ENCODE measurements at regions not wholly inside any gene's neighbourhood (a gene's known extent, or its start where the extent isn't known, plus 50 kb on each side); places are given as distances from the start of the nearest gene placed in this dataset.
A peak's percentile ranks its signal among the peaks of the same experiment; 100 is the strongest.

DNA sequence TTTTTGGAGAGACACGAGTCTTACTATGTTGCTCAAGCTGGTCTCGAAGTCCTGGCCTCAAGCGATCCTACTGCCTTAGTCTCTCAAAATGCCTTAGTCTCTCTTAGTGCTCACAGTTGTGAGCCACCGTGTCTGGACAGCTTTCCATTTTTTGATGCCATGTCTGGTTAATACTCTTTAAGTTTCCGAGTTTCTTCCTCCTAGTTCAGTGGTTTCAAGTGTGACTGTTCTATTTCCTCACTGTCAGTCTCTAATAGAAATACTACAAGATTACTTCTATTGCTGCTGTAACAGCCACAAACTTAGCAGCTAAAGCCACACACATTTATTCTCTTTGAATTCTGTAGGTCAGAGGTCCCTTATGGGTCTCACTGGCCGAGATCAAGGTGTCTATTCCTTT lies 125.1 kb upstream of the MGAT5 start:
- Histone ChIP-seq H3K27me3 (ENCODE audit: control insufficient read depth, insufficient read depth, low read length) (no peaks in the 10 kb centered on the region), H3K27ac (ENCODE audit: insufficient read depth, low read length) (no peak overlapping the region), H3K9ac (ENCODE audit: insufficient read depth, low read length) (no peak overlapping the region), H2AFZ (ENCODE audit: low read length) (no peak overlapping the region), H3K36me3 (ENCODE audit: control insufficient read depth, insufficient read depth, low read length) (peaks cover 2% of the 10 kb centered on the region), H3K79me2 (ENCODE audit: control insufficient read depth, insufficient read depth, low read length) (peaks cover 78% of the 10 kb centered on the region), H3K4me1 (ENCODE audit: control insufficient read depth, extremely low read depth, insufficient read depth, low read length) (peaks cover 6% of the 10 kb centered on the region), H3K4me2 (ENCODE audit: extremely low read depth, insufficient read depth, low read length) (no peak overlapping the region), H3K4me3 (replicated peaks in 1 of 4; ENCODE audit: control extremely low read depth in 1 of 4, insufficient read depth in 1 of 4, low read depth in 3 of 4, low read length in 4 of 4) (no peak overlapping the region), H4K20me1 (ENCODE audit: control insufficient read depth, extremely low read depth, insufficient read depth, low read length) (peaks cover 1% of the 10 kb centered on the region), H3K9me3 (ENCODE audit: control insufficient read depth, insufficient read depth, low read depth, low read length) (no peaks in the 10 kb centered on the region)
- DNase-seq (ENCODE audit: low read depth in 2 of 2), result no peak
- no peak for TF ChIP-seq EZH2 (IDR thresholded peaks at IDR 0.05; ENCODE audit: low read length, missing control alignments)
- no peak for TF ChIP-seq CTCF (conservative IDR thresholded peaks at IDR 0.05 in 1 of 2, IDR thresholded peaks at IDR 0.05 in 1 of 2; ENCODE audit: low read depth in 1 of 2, low read length in 2 of 2)

- H3K4me3 ChIP-seq (replicated peaks in 1 of 4; ENCODE audit: control extremely low read depth in 1 of 4, insufficient read depth in 1 of 4, low read depth in 3 of 4, low read length in 4 of 4), result no peak overlapping the region
- peaks cover 1% of the 10 kb centered on the region for H4K20me1 ChIP-seq (ENCODE audit: control insufficient read depth, extremely low read depth, insufficient read depth, low read length)
- no peak overlapping the region for H3K27ac ChIP-seq (ENCODE audit: insufficient read depth, low read length)
- no peak for DNase-seq (ENCODE audit: low read depth in 2 of 2)
- H3K27me3 ChIP-seq (ENCODE audit: control insufficient read depth, insufficient read depth, low read length), result no peaks in the 10 kb centered on the region
- no peaks in the 10 kb centered on the region for H3K9me3 ChIP-seq (ENCODE audit: control insufficient read depth, insufficient read depth, low read depth, low read length)
- H3K4me1 ChIP-seq (ENCODE audit: control insufficient read depth, extremely low read depth, insufficient read depth, low read length), result peaks cover 5% of the 10 kb centered on the region
- TF ChIP-seq EZH2 (IDR thresholded peaks at IDR 0.05; ENCODE audit: low read length, missing control alignments), result no peak
- TF ChIP-seq CTCF (conservative IDR thresholded peaks at IDR 0.05 in 1 of 2, IDR thresholded peaks at IDR 0.05 in 1 of 2; ENCODE audit: low read depth in 1 of 2, low read length in 2 of 2), result no peak
- H2AFZ ChIP-seq (ENCODE audit: low read length), result no peak overlapping the region
- no peak overlapping the region for H3K9ac ChIP-seq (ENCODE audit: insufficient read depth, low read length)
- H3K36me3 ChIP-seq (ENCODE audit: control insufficient read depth, insufficient read depth, low read length), result peaks cover 2% of the 10 kb centered on the region
- no peak overlapping the region for H3K4me2 ChIP-seq (ENCODE audit: extremely low read depth, insufficient read depth, low read length)
- H3K79me2 ChIP-seq (ENCODE audit: control insufficient read depth, insufficient read depth, low read length), result peaks cover 77% of the 10 kb centered on the region
Observed at GRCh38 chr2:134129900-134130537, 123.9 kb upstream of the MGAT5 start.

DNA sequence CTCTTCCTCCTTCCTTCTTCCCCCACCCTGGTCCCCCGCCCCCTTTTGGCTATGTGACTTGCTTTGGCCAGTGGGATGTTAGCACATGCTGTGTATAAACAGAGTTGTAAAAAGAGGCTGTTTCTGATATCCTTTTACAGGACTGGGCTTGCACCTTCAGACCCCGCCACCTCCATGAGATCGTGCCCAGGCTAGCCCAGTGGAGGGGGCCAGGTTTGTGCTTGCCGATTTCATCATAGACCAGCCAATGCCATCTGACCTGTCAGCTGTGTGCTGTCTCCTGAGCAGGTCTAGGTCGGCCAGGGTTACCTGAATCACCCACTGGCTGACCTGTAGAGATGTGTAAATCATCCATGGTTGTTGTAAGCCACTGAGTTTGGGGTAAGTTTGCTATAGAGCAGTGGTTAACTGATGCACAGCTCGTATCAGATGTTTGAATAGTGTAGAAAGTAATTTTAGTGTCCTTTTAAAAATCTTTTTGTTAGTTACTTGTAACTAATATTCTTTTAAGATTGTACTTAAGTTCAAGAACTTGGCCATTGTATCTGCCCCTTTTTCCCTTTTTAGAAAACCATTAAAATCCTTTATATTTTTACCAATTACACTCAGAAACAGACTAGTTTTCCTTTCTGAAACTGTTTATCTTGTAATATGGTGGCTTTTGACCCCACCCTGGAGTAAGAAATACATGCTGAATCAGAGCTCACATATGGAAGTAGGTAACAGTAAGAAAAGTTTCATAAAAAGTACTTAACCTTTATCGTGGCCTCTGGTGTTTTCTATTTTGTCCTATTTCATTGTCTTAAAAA lies 122.0 kb upstream of the MGAT5 start:
- Histone ChIP-seq H3K4me2 (ENCODE audit: extremely low read depth, insufficient read depth, low read length) (no peak overlapping the region), H3K4me3 (replicated peaks in 1 of 4; ENCODE audit: control extremely low read depth in 1 of 4, insufficient read depth in 1 of 4, low read depth in 3 of 4, low read length in 4 of 4) (no peak overlapping the region), H3K4me1 (ENCODE audit: control insufficient read depth, extremely low read depth, insufficient read depth, low read length) (peaks cover 11% of the 10 kb centered on the region), H3K9me3 (ENCODE audit: control insufficient read depth, insufficient read depth, low read depth, low read length) (no peaks in the 10 kb centered on the region), H4K20me1 (ENCODE audit: control insufficient read depth, extremely low read depth, insufficient read depth, low read length) (peaks cover 1% of the 10 kb centered on the region), H3K27ac (ENCODE audit: insufficient read depth, low read length) (no peak overlapping the region), H3K9ac (ENCODE audit: insufficient read depth, low read length) (no peak overlapping the region), H3K36me3 (ENCODE audit: control insufficient read depth, insufficient read depth, low read length) (no peaks in the 10 kb centered on the region), H2AFZ (ENCODE audit: low read length) (no peak overlapping the region), H3K79me2 (ENCODE audit: control insufficient read depth, insufficient read depth, low read length) (peaks cover 66% of the 10 kb centered on the region), H3K27me3 (ENCODE audit: control insufficient read depth, insufficient read depth, low read length) (no peaks in the 10 kb centered on the region)
- peak in 1 of 2 donors; percentile 34 for DNase-seq (ENCODE audit: low read depth in 2 of 2)
- TF ChIP-seq EZH2 (IDR thresholded peaks at IDR 0.05; ENCODE audit: low read length, missing control alignments) (no peak), CTCF (conservative IDR thresholded peaks at IDR 0.05 in 1 of 2, IDR thresholded peaks at IDR 0.05 in 1 of 2; ENCODE audit: low read depth in 1 of 2, low read length in 2 of 2) (no peak)
